22Rv1 (cell line): ENCODE measurements at regions not wholly inside any gene's neighbourhood (a gene's known extent, or its start where the extent isn't known, plus 50 kb on each side); places are given as distances from the start of the nearest gene placed in this dataset.

Source experiments
- H3K27ac ChIP-seq: fragments of 450-650 bp; 2 replicates; pipeline ENCODE4 v1.5.1; 2017
- CTCF ChIP-seq: fragments of 450-650 bp; IDR thresholded peaks from 2 replicates; pipeline ENCODE4 v1.5.1; 2017; ENCODE audit warnings: mild to moderate bottlenecking
- ZFX ChIP-seq: fragments of 450-650 bp; IDR thresholded peaks from 2 replicates; pipeline ENCODE4 v1.6.1; 2017; ENCODE audit warnings: antibody characterized with exemption, borderline replicate concordance

- H3K27ac ChIP-seq, result no peak overlapping the region
- TF ChIP-seq CTCF (no peak), ZFX (no peak)
Measured at GRCh38 chr13:23514076-23514475, 56.1 kb upstream of the TNFRSF19 start.

- no peak overlapping the region for H3K27ac ChIP-seq
- TF ChIP-seq CTCF, result no peak
- TF ChIP-seq ZFX, result no peak
Measured at GRCh38 chr13:23515116-23515515, 55.1 kb upstream of the TNFRSF19 start.

DNA sequence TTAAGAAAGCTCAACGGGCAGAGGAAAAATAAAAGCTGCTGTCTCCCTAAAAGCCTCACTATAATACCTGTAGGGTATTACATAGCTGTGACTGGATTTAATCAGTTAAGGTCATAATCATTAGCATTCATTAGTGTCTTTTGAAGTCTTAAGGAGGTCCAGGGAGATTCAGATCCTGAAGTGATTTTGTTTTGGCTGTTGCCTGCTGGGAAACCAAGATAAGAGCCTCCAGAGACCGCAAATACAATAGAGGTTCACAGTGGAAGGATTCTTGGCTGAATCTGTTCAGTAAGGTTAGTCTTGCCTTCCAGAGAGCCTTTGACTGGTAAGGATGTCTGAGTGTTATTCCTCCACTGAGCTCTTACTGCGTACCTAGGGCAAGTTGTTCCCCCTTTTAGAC, 54.0 kb upstream of the TNFRSF19 start:
- TF ChIP-seq CTCF, result no peak
- H3K27ac ChIP-seq, result no peak overlapping the region

DNA sequence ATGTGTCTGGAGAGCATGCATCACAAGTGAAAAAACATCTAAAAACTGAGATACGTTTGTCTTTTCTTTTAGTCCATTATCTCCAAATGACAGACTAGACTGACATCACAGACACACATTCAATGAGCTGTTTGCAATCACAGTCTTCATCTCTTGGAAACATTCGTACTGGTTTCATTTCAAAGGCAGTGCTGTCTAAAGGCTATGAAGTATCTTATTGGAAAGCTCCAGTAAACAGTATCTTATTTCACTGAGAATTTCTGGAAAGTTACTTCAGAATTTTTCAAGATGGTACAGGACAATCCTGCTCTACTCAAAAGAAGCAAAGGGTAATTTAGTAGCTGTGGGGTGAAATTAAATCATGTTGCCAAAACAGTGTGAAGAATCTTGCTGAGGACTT, 53.5 kb upstream of the TNFRSF19 start:
- TF ChIP-seq ZFX, result no peak
- no peak for TF ChIP-seq CTCF
- H3K27ac ChIP-seq, result no peak overlapping the region

DNA sequence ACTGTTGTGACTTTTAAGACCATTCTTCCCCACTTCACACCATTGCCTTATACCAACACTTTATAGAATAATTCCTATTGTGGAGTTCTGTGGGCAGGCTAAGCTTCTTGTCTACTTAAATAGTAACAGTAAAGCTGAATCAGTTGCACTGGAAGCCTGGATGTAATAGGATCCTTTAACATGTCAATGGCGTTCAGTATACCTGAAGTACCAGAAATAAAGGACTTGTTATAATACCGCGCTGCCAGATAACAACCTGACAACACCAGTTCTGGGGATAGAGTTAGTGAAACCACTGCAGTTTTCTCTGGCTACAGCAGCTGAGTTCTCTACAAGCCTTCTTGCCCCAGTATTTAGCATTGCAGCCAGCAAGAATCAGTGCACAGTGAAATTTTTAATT, 52.0 kb upstream of the TNFRSF19 start:
- TF ChIP-seq CTCF (no peak), ZFX (no peak)
- H3K27ac ChIP-seq, result no peak overlapping the region
